NCI-H2029 (cell line): ENCODE measurements at regions not wholly inside any gene's neighbourhood (a gene's known extent, or its start where the extent isn't known, plus 50 kb on each side); places are given as distances from the start of the nearest gene placed in this dataset.
"Not testable (repeated sequence)": the region's sequence is repeated elsewhere in the genome, so short reads cannot be mapped to it uniquely, and the experiment has no call there.

Experiments used
- DNase-seq: peaks from one replicate; lab custom pipeline; 2025; lab: John Stamatoyannopoulos, UW

DNA sequence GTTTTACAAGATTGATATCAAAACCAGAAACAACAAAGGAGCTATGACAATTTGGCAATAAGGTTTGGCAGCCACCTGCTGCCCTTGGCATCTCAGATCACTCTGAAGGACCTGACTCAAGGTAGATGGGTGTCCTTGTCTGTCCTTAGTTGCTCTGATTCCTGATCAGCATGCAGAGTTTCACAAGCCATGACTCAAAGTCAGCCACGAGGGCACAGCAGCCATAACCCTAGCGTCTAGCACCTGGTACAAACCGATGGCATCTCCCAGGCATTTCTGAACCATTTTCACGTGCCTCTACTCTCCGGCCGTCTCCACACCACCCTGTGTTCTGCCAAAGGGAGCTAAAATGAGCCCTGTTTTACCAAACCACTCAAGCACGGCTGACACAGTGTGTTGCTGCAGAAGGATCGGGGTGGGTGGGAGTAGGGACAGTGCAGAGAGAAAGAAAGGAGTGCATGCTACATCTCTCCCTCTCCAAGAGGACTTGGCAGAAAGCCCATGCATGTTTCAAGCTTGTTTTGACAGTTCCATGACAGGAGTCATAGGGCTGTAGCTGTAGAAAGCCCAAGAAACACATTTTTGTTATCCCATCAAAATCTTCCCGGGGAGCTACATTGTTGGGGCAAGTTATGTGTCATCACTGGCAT lies 297.3 kb downstream of the ABCC12 start:
- DNase-seq: no peak

GRCh38 chr16:47855431-47855830 lies 300.4 kb downstream of the ABCC12 start:
- DNase-seq: no peak

DNA sequence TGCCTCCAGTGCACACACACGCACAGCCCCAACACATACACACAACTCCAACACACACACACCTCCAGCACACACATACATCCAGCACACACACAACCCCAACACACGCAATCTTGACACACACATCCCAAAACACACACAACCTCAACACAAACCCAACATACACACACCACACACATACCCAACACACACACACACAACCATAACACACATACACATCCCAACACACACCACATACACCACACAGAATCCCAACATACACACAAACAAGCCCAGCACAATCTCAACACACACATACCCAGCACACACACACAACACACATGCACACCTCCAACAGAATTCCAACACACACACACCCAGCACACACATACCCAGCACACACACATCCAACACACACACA lies 301.1 kb downstream of the ABCC12 start:
- no peak for DNase-seq

DNA sequence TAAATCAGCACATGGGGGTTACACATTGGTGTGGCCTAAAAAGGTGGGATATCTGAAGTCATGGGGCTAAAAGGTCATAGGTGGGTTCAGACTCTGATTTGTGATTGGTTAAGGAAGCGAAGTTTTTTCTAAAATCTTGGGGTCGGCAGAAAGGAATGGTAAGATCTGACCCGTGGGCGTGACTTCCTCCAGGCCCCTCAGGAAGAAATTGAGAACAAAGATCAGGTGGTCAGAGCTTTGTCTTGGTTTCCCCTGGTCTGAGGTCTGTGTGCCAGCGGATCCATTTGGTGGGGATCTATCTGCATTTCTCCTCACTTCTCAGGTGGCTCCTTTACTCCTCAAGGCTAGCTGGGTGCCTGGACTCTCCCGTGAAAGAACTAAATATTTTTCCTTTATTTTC lies 302.8 kb downstream of the ABCC12 start:
- no peak for DNase-seq

DNA sequence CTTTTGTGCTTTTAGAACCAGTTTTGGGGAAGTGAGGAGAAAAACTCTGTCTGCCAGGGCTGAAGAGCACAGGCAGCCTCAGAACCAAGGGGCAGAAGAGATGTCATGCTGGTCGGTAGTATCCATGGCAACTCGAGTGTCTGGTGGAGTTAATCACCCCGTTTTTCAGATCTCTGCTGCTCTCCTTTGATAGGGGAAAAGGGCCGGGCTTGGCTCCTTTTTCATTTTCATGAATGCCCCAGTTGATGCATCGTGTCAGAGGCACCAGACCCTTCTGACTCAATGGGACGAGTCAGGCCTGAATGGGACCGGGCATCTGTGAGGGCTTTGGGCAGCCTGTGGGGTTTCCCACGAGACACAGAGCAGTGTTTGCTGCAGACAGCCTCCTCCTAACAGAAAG lies 304.6 kb downstream of the ABCC12 start:
- DNase-seq: no peak

GRCh38 chr16:47849736-47850135 lies 306.1 kb downstream of the ABCC12 start:
- no peak for DNase-seq

DNA sequence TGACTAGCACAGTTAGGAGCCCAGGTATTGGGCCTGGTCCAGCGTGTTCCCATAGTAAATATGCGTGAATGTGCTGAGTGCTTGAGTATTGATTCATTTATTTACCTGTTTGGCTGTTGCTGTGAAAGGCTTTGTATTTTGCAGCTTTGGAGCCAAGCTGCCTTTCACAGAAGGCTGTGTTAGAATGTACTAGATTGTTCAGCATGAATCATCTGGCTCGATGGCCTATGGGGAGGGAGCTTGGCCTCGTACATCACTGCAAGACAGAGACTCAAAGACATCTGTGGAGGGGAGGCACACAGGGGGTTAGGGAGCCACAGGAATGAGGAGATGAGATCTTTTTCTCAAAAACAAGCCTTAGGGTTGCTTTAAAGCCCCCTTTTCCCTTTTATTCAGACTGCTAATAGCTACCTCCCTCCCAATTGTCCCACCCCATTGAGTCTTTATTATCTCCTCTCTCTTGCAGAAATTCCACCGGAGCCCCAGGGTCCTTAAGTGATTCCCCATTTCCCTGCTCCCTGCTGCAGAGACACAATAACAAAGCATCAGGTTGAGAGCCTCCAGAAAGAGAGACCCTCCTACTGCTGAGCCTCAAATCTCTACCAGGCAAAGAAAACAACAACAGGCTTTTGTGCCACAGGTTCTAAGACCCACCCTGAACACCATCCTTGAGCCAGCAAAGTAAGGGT lies 307.2 kb downstream of the ABCC12 start:
- peak; percentile 14 for DNase-seq

DNA sequence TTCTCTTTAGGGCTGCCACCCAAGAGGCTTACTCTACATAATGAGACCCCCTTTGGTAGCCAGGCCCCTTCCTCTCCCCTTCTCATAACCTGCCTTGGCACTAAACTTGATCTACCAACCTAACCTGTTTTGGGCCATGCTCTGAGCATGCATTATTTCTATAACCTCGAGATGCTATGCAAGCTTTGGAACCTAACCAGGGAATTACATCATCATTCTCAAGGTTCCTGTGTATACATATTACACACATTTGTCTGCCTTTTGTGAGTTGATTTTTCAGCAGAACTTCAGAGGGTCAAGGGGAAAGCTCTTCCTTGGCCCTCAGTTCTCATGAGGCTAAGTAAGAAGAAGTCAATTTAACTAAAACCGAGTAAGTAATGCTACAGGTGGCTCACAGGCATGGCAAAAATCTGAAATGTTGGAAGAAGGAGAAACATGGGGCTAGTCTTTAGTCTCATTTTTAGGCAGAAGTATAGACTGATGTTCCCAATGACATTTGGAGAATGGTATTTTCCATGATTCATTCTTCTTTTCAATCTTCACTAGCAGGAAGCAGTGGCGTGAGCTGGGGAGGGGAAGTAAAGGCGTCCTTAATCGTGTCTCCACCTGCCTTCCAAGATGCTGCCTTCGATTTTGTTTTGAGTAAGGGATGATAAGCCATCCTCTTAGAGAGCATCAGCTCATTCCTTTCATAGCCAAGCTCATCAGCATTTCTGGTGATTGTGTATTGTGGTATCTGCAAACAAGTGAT lies 308.4 kb downstream of the ABCC12 start:
- peak; percentile 18 for DNase-seq

- DNase-seq: no peak
Observed at GRCh38 chr16:47834485-47835024, 321.2 kb downstream of the ABCC12 start.

DNA sequence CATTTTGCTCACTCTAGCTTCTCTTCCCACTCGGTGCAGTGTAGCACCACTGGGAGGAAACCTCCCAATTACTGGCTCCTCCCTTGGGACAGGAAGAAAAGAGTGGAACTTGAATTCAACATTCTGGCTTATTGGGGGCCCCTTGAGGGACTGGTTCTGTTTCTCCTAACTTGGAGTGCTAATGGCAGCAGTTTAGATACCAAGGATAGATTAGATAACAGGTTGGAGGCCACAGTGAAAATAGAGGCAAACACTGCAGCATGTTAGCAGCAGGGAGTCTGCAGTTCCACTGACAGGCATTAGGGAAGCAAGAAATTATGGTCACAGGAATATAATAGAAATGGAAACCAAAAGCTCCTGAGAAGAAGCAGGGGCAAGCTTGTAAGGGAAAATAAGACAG lies 322.0 kb downstream of the ABCC12 start:
- DNase-seq: no peak

GRCh38 chr16:47829850-47830600 lies 325.8 kb downstream of the ABCC12 start:
- peak; percentile 7 for DNase-seq

- no peak for DNase-seq
Observed at GRCh38 chr16:47826070-47826469, 329.7 kb downstream of the ABCC12 start.

DNA sequence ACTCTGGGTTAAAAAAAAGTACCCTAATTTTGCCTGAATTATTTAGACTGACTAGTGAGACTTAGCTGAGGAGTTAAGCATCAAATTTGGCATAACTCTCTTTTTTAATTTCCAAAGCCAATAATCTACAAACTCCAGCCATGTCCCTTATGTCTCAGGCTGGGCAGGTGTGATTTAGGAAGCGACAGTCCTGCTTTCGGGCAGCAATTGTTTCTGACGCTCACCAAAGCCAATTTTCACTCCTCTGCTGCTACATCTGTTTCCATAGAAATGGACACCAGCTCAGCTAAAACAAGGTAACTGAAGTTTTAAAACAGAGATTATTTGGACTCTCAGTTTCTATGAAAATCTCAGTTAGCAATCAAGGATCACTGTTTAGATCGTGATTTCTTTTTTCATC lies 338.7 kb downstream of the ABCC12 start:
- DNase-seq: no peak

DNA sequence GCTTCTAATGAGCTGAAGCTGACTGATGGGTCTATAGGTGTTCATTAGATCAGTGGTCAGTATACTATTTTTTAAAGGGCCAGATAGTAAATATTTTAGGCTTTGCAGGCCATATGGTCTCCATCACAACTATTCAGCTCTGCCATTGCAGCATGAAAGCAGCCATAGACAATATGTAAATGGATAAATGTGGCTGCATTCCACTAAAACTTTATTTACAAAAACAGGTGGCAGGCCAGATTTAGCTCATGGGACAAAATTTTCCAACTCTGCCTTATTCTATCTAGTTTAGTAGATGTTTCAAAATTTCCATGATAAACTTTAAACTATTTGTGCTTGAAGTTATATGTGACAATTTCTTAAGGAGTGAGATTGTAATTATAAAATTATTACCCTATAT lies 339.3 kb downstream of the ABCC12 start:
- no peak for DNase-seq

GRCh38 chr16:47815655-47816054 lies 340.1 kb downstream of the ABCC12 start:
- DNase-seq: no peak

DNA sequence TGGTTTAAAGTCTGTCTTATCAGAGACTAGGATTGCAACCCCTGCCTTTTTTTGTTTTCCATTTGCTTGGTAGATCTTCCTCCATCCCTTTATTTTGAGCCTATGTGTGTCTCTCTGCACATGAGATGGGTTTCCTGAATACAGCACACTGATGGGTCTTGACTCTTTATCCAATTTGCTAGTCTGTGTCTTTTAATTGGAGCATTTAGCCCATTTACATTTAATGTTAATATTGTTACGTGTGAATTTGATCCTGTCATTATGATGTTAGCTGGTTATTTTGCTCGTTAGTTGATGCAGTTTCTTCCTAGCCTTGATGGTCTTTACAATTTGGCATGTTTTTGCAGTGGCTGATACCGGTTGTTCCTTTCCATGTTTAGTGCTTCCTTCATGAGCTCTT lies 344.0 kb downstream of the ABCC12 start:
- not testable (repeated sequence) for DNase-seq

DNA sequence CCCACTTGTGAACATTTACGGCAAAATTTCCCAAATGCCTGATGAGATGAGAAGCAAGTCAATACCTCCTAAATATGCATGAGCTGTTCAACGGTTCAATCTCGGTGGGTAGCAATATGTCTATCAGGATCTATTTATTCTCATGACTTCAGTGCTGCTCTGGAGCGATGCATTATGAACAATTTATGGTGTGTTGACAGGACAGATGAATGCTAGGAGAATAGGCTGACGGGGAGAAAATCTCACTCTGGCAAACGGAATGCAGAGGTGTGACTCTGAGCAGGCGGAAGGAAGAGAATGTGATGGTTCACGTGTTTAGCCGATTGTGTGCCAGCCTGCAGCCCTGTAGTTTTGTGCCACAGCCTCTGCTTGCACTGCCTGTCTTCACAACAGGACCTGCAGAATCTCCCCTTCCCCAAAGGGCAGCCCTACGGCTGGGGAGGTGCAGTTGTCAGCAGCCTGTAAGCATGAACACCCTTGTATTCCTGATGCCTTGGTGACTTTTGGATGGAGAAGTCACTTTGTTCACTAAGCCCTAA lies 345.2 kb downstream of the PHKB start:
- no peak for DNase-seq

DNA sequence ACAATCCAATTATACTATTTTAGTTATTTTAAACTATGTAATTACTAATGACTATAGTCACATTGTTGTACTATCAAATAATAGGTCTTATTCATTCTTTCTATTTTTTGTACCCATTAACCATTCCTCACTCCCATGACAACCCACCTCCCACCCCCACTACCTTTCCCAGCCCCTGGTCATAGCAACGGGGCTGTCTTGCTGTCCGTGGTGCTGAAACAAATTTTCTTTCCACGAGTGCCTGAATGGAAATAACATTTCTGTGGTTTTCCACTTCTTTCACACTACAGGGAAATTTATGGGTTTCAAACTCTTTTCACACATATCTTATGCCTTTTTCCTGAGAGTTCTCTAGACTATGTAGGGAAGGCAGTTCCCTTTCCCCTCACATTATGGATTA lies 326.6 kb downstream of the PHKB start:
- no peak for DNase-seq

DNA sequence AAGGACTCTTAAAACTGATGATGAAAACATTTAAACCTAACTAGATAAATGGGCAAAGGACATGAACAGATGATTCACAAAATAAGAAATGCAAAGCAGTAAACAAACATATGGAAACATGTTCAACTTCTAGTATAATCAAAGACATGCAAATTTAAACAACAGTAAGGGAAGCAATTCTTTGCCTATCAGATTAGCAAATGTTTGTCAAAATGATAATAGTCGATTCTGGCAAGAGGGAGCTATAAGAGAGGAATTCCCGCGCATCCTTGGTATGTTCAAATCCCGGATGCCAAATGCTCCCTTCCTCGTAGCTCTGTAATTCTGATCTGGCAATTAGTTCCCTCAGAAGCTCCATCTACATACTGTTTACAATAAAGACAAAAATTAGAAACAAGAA lies 320.5 kb downstream of the PHKB start:
- DNase-seq: no peak

DNA sequence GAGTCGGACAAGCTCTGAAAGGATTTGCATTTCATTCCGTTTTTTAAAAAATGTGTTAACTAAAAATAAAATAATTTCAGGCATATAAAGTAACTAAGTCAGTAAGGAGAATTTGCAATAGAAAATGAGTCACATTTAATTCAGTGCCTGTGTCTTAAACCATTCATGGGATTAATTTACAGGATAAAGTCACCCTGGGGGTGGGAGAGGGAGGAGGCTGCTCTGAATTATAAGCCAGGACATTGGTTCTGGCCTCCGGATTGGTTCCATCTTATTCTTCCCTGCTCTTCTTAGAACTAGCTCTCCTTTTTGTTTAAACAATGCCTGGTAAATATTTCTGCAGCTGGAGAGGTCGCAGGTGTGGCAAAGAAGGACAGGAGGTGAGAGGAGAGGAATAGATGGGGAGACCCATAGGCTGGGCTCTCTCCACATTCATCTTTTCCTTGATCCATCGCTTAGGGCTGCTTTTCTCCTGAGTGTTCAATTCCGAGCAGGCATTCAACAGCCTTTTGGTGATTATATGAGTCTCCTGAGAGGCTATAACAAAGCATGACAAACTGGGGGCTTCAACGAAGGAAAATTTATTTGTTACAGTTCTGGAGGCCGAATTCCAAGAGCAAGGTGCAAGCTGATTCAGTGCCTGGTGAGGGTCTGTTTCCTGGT lies 319.2 kb downstream of the PHKB start:
- no peak for DNase-seq
